Lower leg skin (tissue), 4 donors: ENCODE measurements at regions not wholly inside any gene's neighbourhood (a gene's known extent, or its start where the extent isn't known, plus 50 kb on each side); places are given as distances from the start of the nearest gene placed in this dataset.
"Not testable (repeated sequence)": the region's sequence is repeated elsewhere in the genome, so short reads cannot be mapped to it uniquely, and the experiment has no call there.

Experiments used
- DNase-seq, 2 donors: peaks; one replicate each; pipeline ENCODE4 v3.0.0-alpha.2; 2019; ENCODE audit warnings: low spot score in 2 of 2
- H3K4me3 ChIP-seq: fragments of 200-600 bp; sonication (generic); 2 replicates; pipeline ENCODE4 v1.5.1; 2017; ENCODE audit warnings: mild to moderate bottlenecking, low read depth; ENCODE audit not compliant: poor library complexity, severe bottlenecking
- POLR2A ChIP-seq, 2 donors: fragments of 450-650 bp; IDR thresholded peaks; one replicate each; pipeline ENCODE4 v1.6.1; 2016 to 2017; ENCODE audit warnings: antibody characterized with exemption in 2 of 2, mild to moderate bottlenecking in 1 of 2, moderate library complexity in 1 of 2
- WGBS, 2 donors: methylation state at CpG; one replicate each; pipeline ENCODE4 v1.1.5; 2018; 5-methylcytosine and 5-hydroxymethylcytosine counted together
- intact Hi-C: fragments of 100-400 bp; cut with DNase I; formaldehyde crosslinking; loops from one replicate; pipeline ENCODE4 v1.15.0; 2023; ENCODE audit warnings: low total_unique reads
- TF ChIP-seq, protein P1 (sequence below), 3 donors: fragments of 450-650 bp; IDR thresholded peaks; one replicate each; pipeline ENCODE4 v1.5.1; 2016; ENCODE audit warnings: antibody characterized with exemption in 3 of 3, mild to moderate bottlenecking in 3 of 3, moderate library complexity in 2 of 3

GRCh38 chr13:24931450-24932251 is 164.3 kb upstream of the PABPC3 start:
- intact Hi-C loops, result no loop called here
- no peak for DNase-seq
- TF ChIP-seq POLR2A (IDR thresholded peaks at IDR 0.05), result no peak
- TF ChIP-seq, protein P1, sequence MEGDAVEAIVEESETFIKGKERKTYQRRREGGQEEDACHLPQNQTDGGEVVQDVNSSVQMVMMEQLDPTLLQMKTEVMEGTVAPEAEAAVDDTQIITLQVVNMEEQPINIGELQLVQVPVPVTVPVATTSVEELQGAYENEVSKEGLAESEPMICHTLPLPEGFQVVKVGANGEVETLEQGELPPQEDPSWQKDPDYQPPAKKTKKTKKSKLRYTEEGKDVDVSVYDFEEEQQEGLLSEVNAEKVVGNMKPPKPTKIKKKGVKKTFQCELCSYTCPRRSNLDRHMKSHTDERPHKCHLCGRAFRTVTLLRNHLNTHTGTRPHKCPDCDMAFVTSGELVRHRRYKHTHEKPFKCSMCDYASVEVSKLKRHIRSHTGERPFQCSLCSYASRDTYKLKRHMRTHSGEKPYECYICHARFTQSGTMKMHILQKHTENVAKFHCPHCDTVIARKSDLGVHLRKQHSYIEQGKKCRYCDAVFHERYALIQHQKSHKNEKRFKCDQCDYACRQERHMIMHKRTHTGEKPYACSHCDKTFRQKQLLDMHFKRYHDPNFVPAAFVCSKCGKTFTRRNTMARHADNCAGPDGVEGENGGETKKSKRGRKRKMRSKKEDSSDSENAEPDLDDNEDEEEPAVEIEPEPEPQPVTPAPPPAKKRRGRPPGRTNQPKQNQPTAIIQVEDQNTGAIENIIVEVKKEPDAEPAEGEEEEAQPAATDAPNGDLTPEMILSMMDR (IDR thresholded peaks at IDR 0.05), result no peak
- 24 to 25% methylated on average over 31 of the region's 31 CpGs for WGBS, 2 donors
- no peak overlapping the region for H3K4me3 ChIP-seq

GRCh38 chr13:24933106-24934023 is 162.6 kb upstream of the PABPC3 start:
- intact Hi-C loops, DNase-seq, H3K4me3 ChIP-seq: not testable (repeated sequence)
- 78 to 80% methylated on average over 15 of the region's 15 CpGs for WGBS, 2 donors

DNA sequence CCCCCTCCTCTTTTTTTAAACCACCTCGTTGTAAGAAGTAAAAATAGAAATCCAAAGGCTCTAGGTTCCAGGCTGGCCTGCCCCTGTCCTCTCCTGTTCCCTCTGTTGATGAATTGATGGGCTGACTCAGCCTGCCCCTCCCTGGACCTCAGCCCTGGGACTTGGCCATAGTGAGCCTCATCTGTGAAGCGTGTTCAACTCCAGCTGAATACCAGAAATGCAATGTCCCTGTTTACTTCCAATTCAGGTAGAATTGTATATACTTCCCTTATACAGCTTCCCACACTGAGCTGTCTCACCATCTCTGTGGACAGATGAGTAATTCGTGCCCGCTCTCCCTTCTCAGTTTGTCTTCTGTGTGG is 161.9 kb upstream of the PABPC3 start:
- 67 to 78% methylated on average over 4 of the region's 4 CpGs for WGBS, 2 donors
- intact Hi-C loops, result not testable (repeated sequence)

DNA sequence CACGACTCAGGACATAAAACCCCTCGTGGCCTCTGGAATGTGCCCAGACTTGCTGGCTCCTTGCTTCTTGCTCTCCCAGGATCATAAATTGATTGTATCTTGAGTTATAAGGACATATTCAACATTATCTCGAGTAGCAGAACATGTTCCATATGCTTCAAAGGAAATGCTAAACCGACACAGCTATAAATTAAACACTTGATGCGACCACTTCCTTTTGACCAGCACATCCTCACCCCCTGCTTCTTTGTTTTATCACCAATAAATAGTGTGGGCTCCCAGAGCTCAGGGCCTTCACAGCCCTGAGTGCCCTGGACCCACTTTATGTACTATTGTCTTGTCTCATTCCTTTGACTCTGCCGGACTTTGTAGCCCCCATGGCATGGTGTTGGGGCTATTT is 157.0 kb upstream of the PABPC3 start:
- intact Hi-C loops, result no loop called here
- 46 to 61% methylated on average over 6 of the region's 6 CpGs for WGBS, 2 donors

More for the DNA sequence above, 161.9 kb upstream of the PABPC3 start:
- DNase-seq, H3K4me3 ChIP-seq: not testable (repeated sequence)

DNA sequence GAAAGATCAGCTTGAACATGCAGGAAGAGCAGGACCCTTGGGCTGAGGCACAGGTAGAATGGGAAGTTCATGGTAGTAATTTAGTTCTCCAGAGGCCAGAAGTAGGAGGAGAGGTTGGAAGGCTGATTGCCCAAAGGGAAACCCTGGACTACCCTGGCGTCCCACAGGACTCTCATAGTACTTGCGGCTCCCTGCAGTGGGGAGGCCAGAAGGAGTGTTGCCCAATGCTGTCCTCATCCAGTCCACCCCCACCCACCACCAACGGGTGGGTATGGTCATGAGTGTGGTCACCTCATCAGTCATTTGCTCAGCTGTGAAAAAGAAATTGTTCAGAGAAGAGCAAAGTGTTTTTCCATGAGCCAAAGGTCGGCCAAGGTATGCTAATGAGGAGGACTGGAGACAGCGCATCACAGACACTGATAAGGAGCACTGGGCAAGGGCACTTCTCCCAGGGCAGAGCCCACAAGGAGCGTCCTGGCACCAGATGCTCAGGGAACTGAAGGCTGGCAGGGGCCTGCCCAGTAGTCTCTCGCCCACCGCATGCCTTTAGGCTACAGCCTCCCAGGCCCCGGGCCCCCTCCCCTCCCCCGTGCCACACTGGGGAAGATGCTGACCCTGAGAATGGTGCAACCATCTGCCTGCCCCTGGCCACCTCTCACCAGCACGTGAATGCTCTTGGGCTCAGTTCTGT is 154.8 kb upstream of the PABPC3 start:
- intact Hi-C loops, H3K4me3 ChIP-seq, DNase-seq: not testable (repeated sequence)
- WGBS, 2 donors, result 78 to 89% methylated on average over 8 to 11 of the region's 11 CpGs

More for the DNA sequence above, 157.0 kb upstream of the PABPC3 start:
- no peak for DNase-seq
- no peak overlapping the region for H3K4me3 ChIP-seq
- TF ChIP-seq, protein P1 (IDR thresholded peaks at IDR 0.05), result no peak
- no peak for TF ChIP-seq POLR2A (IDR thresholded peaks at IDR 0.05)

- no peak overlapping the region for H3K4me3 ChIP-seq
- TF ChIP-seq, protein P1 (IDR thresholded peaks at IDR 0.05), result no peak
- no peak for TF ChIP-seq POLR2A (IDR thresholded peaks at IDR 0.05)
- intact Hi-C loops, result no loop called here
- no peak for DNase-seq
- 81 to 83% methylated on average over 6 of the region's 6 CpGs for WGBS, 2 donors
These were observed 152.8 kb upstream of the PABPC3 start for GRCh38 chr13:24943136-24943535.

DNA sequence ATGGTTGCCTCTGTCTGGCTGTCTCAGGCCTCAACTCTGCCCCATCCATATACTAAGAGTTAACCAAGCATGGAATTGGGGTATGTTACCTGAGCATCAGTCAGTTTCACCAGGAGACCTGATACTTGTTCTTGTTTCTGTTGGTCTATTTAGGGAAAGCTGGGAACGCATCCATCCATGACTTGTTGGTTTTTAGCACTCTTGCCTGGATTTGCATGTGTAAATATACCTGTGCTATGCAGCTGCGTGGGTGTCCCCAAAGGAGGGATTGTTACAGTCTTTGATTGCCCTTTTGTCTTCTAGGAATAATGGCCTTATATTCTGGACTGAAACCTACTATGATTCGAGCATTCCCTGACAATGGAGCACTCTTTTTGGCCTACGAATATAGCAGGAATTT is 151.9 kb upstream of the PABPC3 start:
- 65 to 67% methylated on average over 4 of the region's 4 CpGs for WGBS, 2 donors
- intact Hi-C loops, DNase-seq, H3K4me3 ChIP-seq: not testable (repeated sequence)

GRCh38 chr13:24948977-24949376 is 147.0 kb upstream of the PABPC3 start:
- DNase-seq, intact Hi-C loops, H3K4me3 ChIP-seq: not testable (repeated sequence)
- WGBS, 2 donors, result 86 to 95% methylated on average over 2 of the region's 2 CpGs

DNA sequence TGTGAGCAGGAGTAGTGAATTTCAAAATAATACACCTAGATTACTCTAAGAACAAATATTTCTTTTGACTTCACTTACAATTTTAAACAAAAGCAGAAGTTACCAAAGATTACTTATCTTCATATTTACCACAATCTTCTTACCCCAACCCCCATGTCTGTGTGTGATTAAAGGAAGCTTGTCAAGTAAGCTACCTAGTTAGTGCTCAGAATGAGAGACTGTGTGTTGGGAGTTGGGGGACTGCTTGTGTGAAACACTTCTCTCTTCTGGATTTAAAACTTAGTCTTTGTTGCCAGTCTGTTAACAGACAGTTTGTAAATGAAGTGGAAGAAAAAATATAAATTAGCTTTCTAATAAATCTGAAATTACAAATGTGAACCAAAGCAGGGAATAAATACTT is 145.3 kb upstream of the PABPC3 start:
- DNase-seq, H3K4me3 ChIP-seq, intact Hi-C loops: not testable (repeated sequence)

DNA sequence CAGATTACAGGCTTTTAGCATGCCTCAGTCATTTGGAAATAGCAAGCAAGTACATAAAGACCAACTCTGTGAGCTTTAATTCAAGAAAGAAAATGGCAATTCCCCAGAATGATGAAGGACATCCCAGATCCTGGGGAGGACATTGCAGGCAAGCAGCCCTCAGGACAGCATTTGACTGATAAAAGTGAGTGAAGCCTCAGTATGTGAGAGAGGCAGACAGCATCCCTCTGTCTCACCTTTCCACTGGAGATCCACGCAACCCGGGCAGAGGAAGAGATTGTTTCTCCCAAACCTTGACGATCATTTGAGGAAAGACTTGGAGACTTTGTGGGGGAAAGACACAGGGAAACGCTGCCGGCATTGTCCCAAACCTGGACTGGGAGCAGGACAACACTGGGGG is 128.0 kb upstream of the PABPC3 start:
- DNase-seq, H3K4me3 ChIP-seq, intact Hi-C loops: not testable (repeated sequence)
- 3 to 4% methylated on average over 5 of the region's 5 CpGs for WGBS, 2 donors

GRCh38 chr13:24968416-24968815 is 127.5 kb upstream of the PABPC3 start:
- DNase-seq, H3K4me3 ChIP-seq, intact Hi-C loops: not testable (repeated sequence)
- WGBS, 2 donors, result 44 to 46% methylated on average over 2 of the region's 2 CpGs
